AG04450 (cell line): ENCODE measurements at regions not wholly inside any gene's neighbourhood (a gene's known extent, or its start where the extent isn't known, plus 50 kb on each side); places are given as distances from the start of the nearest gene placed in this dataset.

ENCODE experiments used
- CTCF ChIA-PET: fragments of 300-600, 350-600 bp; formaldehyde crosslinking; extraction: SDS; loops from one replicate; lab custom pipeline; 2022; ENCODE audit warnings: antibody characterized with exemption, inconsistent platforms; lab: Charles Lee
- POLR2A ChIA-PET: fragments of 350-600 bp; formaldehyde crosslinking; extraction: SDS; loops from one replicate; lab custom pipeline; 2021; ENCODE audit warnings: antibody characterized with exemption, inconsistent platforms; lab: Yijun Ruan, JAX
- DNase-seq: peaks from one replicate; pipeline ENCODE4 v3.0.0-alpha.2; 2011; ENCODE audit warnings: low read depth, low spot score
- H3K27ac ChIP-seq: one replicate; pipeline ENCODE4 v1.5.1; 2012; ENCODE audit warnings: low read depth, low read length, control low read depth
- H3K27me3 ChIP-seq: one replicate; pipeline ENCODE4 v1.6.0; 2012; ENCODE audit warnings: low read length; ENCODE audit not compliant: control insufficient read depth, insufficient read depth
- H3K4me3 ChIP-seq: 2 replicates; pipeline ENCODE4 v1.5.1; 2011; ENCODE audit warnings: mild to moderate bottlenecking, low read depth, low read length, control low read depth
- H3K9me3 ChIP-seq: 2 replicates; pipeline ENCODE4 v1.5.1; 2012; ENCODE audit warnings: low read length; ENCODE audit not compliant: control insufficient read depth, insufficient read depth
- TF ChIP-seq, protein P1 (sequence below): IDR thresholded peaks from 2 replicates; pipeline ENCODE4 v1.5.1; 2011; ENCODE audit warnings: low read depth, low read length, control low read depth, inconsistent platforms

DNA sequence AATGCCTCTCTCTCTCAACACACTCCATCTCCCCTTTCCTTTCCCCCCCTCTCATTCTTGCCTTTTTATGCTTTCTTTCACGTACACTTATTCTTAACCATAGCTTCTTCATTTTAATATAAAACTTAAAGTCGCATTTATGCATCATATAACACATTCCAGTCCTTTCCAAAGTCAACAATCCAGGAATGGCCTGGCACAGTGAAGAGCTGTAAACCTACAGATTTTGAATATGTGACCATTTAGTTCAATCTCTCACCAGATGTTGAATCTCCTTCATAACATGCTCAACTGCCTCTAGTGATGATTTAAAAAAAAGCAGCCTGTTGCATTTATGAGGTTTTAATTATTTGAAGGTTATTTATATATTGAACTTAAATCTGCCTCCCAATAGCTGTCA lies 186.2 kb upstream of the GRAMD2B start:
- TF ChIP-seq, protein P1, sequence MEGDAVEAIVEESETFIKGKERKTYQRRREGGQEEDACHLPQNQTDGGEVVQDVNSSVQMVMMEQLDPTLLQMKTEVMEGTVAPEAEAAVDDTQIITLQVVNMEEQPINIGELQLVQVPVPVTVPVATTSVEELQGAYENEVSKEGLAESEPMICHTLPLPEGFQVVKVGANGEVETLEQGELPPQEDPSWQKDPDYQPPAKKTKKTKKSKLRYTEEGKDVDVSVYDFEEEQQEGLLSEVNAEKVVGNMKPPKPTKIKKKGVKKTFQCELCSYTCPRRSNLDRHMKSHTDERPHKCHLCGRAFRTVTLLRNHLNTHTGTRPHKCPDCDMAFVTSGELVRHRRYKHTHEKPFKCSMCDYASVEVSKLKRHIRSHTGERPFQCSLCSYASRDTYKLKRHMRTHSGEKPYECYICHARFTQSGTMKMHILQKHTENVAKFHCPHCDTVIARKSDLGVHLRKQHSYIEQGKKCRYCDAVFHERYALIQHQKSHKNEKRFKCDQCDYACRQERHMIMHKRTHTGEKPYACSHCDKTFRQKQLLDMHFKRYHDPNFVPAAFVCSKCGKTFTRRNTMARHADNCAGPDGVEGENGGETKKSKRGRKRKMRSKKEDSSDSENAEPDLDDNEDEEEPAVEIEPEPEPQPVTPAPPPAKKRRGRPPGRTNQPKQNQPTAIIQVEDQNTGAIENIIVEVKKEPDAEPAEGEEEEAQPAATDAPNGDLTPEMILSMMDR: no peak
- Histone ChIP-seq H3K27ac (no peak overlapping the region), H3K27me3 (no peaks in the 10 kb centered on the region), H3K9me3 (no peaks in the 10 kb centered on the region), H3K4me3 (no peak overlapping the region)
- ChIA-PET POLR2A (no interaction called here), CTCF (interaction anchor here (0.7 kb wide), 1 partner anchor 370 kb away, joined by 10 read pairs; no protein-coding TSS in a partner anchor)
- DNase-seq: no peak

DNA sequence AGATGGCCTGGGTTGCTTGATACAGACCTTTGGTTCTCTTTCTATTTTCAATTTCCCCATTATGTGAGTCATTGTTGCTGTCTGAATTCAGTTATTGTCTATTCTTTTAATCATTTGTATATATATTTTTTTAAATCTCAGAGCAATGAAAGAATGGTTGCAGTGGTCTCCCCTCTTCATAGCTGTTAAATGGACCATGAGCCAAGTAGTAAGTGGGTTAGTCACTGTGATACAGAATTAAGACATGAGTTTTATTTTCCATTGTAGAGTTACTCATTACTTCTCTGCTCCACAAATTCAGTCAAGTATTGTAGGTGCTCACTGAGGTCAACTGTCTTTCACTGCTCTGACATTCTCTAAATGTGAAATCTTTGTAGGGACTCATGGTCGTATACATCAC lies 174.6 kb upstream of the GRAMD2B start:
- no peaks in the 10 kb centered on the region for H3K27me3 ChIP-seq
- no peak overlapping the region for H3K27ac ChIP-seq
- no peak for DNase-seq
- H3K4me3 ChIP-seq: no peak overlapping the region
- TF ChIP-seq, protein P1: no peak
- ChIA-PET POLR2A (no interaction called here), CTCF (no interaction called here)
- no peaks in the 10 kb centered on the region for H3K9me3 ChIP-seq

GRCh38 chr5:126251024-126251423 lies 172.2 kb upstream of the GRAMD2B start:
- CTCF ChIA-PET: no interaction called here
- no peaks in the 10 kb centered on the region for H3K27me3 ChIP-seq
- H3K9me3 ChIP-seq: no peaks in the 10 kb centered on the region
- H3K4me3 ChIP-seq: no peak overlapping the region
- no peak overlapping the region for H3K27ac ChIP-seq
- POLR2A ChIA-PET: no interaction called here
- TF ChIP-seq, protein P1: no peak
- DNase-seq: no peak

- Histone ChIP-seq H3K27ac (no peak overlapping the region), H3K4me3 (no peak overlapping the region), H3K27me3 (no peaks in the 10 kb centered on the region), H3K9me3 (no peaks in the 10 kb centered on the region)
- TF ChIP-seq, protein P1: no peak
- POLR2A ChIA-PET: no interaction called here
- CTCF ChIA-PET: no interaction called here
- DNase-seq: no peak
These were observed 169.8 kb upstream of the GRAMD2B start for GRCh38 chr5:126253406-126253805.

DNA sequence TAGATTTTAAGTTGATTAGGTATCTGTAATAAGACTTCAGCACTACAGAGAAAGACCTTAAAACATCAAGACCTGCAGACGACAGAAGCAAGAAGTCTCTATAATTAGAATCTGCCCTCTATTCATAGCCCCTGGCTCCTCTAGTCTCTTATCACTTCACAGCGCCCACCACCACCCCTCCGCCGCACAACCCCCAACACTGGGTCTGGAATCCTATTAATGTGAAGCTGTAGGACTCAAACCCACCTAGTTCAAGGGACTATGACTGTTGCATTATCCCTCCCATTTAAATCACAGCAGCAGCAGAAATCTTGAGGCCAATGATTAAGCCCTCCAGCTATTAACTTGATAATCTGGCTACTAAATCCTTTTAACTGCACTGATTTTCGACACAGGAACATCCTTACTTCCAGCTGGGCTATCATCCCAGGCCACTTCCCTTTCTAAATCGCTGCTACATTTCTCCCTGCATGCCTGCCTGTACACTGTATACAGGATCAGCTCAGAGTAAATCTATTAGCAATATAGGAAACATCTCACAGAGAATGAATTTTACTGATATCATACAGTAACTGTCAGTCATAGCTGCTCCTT lies 159.5 kb upstream of the GRAMD2B start:
- ChIA-PET POLR2A (no interaction called here), CTCF (interaction anchor here (0.6 kb wide), 1 partner anchor 343 kb away, joined by 3 read pairs; no protein-coding TSS in a partner anchor)
- no peaks in the 10 kb centered on the region; the same call in 1 of the 2 replicates for H3K9me3 ChIP-seq
- no peak overlapping the region for H3K4me3 ChIP-seq
- TF ChIP-seq, protein P1: no peak
- no peak for DNase-seq
- no peaks in the 10 kb centered on the region for H3K27me3 ChIP-seq
- H3K27ac ChIP-seq: no peak overlapping the region
